Smooth muscle cell (in vitro differentiated cells): ENCODE measurements at regions not wholly inside any gene's neighbourhood (a gene's known extent, or its start where the extent isn't known, plus 50 kb on each side); places are given as distances from the start of the nearest gene placed in this dataset. TPM values are rescaled to one million over a fixed set of nuclear protein-coding genes. Genes with fewer than 3 reads are reported as not detected.
"Not testable (repeated sequence)": the region's sequence is repeated elsewhere in the genome, so short reads cannot be mapped to it uniquely, and the experiment has no call there.

Experiments used
- DNase-seq: peaks from one replicate; lab custom pipeline; 2025; ENCODE audit not compliant: unreplicated experiment; lab: John Stamatoyannopoulos, UW
- H2AFZ ChIP-seq: fragments of 200-600 bp; sonication (generic); 2 replicates; pipeline ENCODE4 v1.6.0; 2016; ENCODE audit warnings: antibody characterized with exemption, low read depth, mild to moderate bottlenecking
- H3F3A ChIP-seq: fragments of 200-600 bp; sonication (generic); 2 replicates; pipeline ENCODE4 v1.6.0; 2017; ENCODE audit warnings: antibody characterized with exemption, low read depth
- H3K27ac ChIP-seq: fragments of 200-600 bp; sonication (generic); 2 replicates; pipeline ENCODE4 v1.5.1; 2016; ENCODE audit warnings: low read depth, mild to moderate bottlenecking
- H3K27me3 ChIP-seq: fragments of 200-600 bp; sonication (generic); 2 replicates; pipeline ENCODE4 v1.6.1; 2016; ENCODE audit warnings: low read depth, mild to moderate bottlenecking
- H3K36me3 ChIP-seq: fragments of 200-600 bp; sonication (generic); 2 replicates; pipeline ENCODE4 v1.5.1; 2016; ENCODE audit warnings: low read depth
- H3K4me1 ChIP-seq: fragments of 200-600 bp; sonication (generic); 2 replicates; pipeline ENCODE4 v1.5.1; 2016; ENCODE audit warnings: low read depth
- H3K4me2 ChIP-seq: fragments of 200-600 bp; sonication (generic); 2 replicates; pipeline ENCODE4 v1.6.0; 2016; ENCODE audit warnings: mild to moderate bottlenecking
- H3K4me3 ChIP-seq: fragments of 200-600 bp; sonication (generic); 2 replicates; pipeline ENCODE4 v1.5.1; 2016; ENCODE audit warnings: mild to moderate bottlenecking
- H3K79me2 ChIP-seq: fragments of 200-600 bp; sonication (generic); 2 replicates; pipeline ENCODE4 v1.6.0; 2016; ENCODE audit warnings: low read depth, mild to moderate bottlenecking
- H3K9ac ChIP-seq: fragments of 200-600 bp; sonication (generic); 2 replicates; pipeline ENCODE4 v1.6.0; 2016; ENCODE audit warnings: low read depth
- H3K9me3 ChIP-seq: fragments of 200-600 bp; sonication (generic); replicated peaks from 2 replicates; pipeline ENCODE4 v1.5.1; 2016; ENCODE audit warnings: low read depth
- H4K20me1 ChIP-seq: fragments of 200-600 bp; sonication (generic); 2 replicates; pipeline ENCODE4 v1.6.0; 2016; ENCODE audit warnings: low read depth
- WGBS: methylation state at CpG from one replicate; pipeline ENCODE4 v1.1.7; 2016; ENCODE audit warnings: low lambda C conversion rate; 5-methylcytosine and 5-hydroxymethylcytosine counted together
- microRNA-seq: library from miRNA; unstranded; fragments of <30 nt; microRNA quantifications from one replicate; pipeline ENCODE4, GENCODE V29; 2016; ENCODE audit warnings: borderline number of aligned reads
- small RNA-seq: library from RNA; depleted of rRNA; stranded (forward); fragments of <200 nt; gene quantifications from one replicate; pipeline ENCODE3, GENCODE V24; 2014
- TF ChIP-seq, protein P1 (sequence below): fragments of 200-600 bp; sonication (generic); IDR thresholded peaks from 2 replicates; pipeline ENCODE4 v1.5.1; 2017; ENCODE audit warnings: borderline replicate concordance, mild to moderate bottlenecking, antibody characterized with exemption; ENCODE audit not compliant: insufficient read depth, poor library complexity, severe bottlenecking

GRCh38 chr17:77088455-77089123, 52.2 kb upstream of the SEC14L1 start:
- H3K4me1 ChIP-seq, result peaks cover 7% of the 10 kb centered on the region
- peak overlapping the region; percentile 89 for H3K9ac ChIP-seq
- H3K4me3 ChIP-seq, result peak overlapping the region; percentile 71
- 13% methylated on average over 40 of the region's 40 CpGs for WGBS
- H3K36me3 ChIP-seq, result no peaks in the 10 kb centered on the region
- H3K4me2 ChIP-seq, result peak overlapping the region; percentile 88
- H4K20me1 ChIP-seq, result no peaks in the 10 kb centered on the region
- peaks cover 6% of the 10 kb centered on the region for H3K79me2 ChIP-seq
- DNase-seq, result peak; percentile 56
- H2AFZ ChIP-seq, result peak overlapping the region; percentile 94
- peak overlapping the region; percentile 85 for H3K27ac ChIP-seq
- H3K9me3 ChIP-seq, result no peaks in the 10 kb centered on the region
- TF ChIP-seq, protein P1, sequence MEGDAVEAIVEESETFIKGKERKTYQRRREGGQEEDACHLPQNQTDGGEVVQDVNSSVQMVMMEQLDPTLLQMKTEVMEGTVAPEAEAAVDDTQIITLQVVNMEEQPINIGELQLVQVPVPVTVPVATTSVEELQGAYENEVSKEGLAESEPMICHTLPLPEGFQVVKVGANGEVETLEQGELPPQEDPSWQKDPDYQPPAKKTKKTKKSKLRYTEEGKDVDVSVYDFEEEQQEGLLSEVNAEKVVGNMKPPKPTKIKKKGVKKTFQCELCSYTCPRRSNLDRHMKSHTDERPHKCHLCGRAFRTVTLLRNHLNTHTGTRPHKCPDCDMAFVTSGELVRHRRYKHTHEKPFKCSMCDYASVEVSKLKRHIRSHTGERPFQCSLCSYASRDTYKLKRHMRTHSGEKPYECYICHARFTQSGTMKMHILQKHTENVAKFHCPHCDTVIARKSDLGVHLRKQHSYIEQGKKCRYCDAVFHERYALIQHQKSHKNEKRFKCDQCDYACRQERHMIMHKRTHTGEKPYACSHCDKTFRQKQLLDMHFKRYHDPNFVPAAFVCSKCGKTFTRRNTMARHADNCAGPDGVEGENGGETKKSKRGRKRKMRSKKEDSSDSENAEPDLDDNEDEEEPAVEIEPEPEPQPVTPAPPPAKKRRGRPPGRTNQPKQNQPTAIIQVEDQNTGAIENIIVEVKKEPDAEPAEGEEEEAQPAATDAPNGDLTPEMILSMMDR, result peak; percentile 62
- no peaks in the 10 kb centered on the region for H3F3A ChIP-seq
- H3K27me3 ChIP-seq, result no peaks in the 10 kb centered on the region

DNA sequence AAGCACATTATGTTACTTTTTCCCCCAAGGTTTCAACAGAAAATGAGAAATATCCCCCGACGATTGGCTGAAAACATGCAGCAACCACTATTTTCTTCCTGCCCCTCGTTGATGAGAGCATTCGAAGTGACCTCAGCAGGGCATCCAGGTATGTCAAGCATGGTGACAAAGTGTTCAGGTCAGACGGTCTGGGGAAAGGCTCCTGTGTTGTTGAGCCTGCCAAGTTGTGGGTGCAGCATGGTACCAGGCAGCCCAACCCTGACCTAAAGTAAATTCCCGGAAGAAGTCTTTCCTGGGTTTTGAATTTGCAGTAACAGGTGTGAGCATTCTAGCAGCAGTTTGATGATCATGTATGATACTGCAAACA, 51.7 kb upstream of the SEC14L1 start:
- Histone ChIP-seq H2AFZ (peak overlapping the region; percentile 72), H4K20me1 (no peaks in the 10 kb centered on the region), H3K36me3 (no peaks in the 10 kb centered on the region), H3K4me2 (peak overlapping the region; percentile 88), H3K4me3 (peak overlapping the region; percentile 71), H3K4me1 (peaks cover 7% of the 10 kb centered on the region), H3K27ac (peak overlapping the region; percentile 85), H3K27me3 (no peaks in the 10 kb centered on the region), H3F3A (no peaks in the 10 kb centered on the region), H3K9me3 (no peaks in the 10 kb centered on the region), H3K79me2 (peaks cover 6% of the 10 kb centered on the region), H3K9ac (peak overlapping the region; percentile 89)
- DNase-seq, result no peak
- 35% methylated on average over 6 of the region's 6 CpGs for WGBS
- TF ChIP-seq, protein P1, result no peak

- H3K4me3 ChIP-seq, result peak overlapping the region; percentile 71
- not testable (repeated sequence) for H3K27me3 ChIP-seq, H3F3A ChIP-seq, H4K20me1 ChIP-seq, H3K79me2 ChIP-seq, H3K9ac ChIP-seq, H3K9me3 ChIP-seq, H3K36me3 ChIP-seq, H3K27ac ChIP-seq, H3K4me1 ChIP-seq, DNase-seq, H3K4me2 ChIP-seq, H2AFZ ChIP-seq
- WGBS, result 96% methylated on average over 9 of the region's 10 CpGs
Measured at GRCh38 chr17:77089949-77090348, 50.8 kb upstream of the SEC14L1 start.

- H3K36me3 ChIP-seq, result no peaks in the 10 kb centered on the region
- no peak overlapping the region for H2AFZ ChIP-seq
- H4K20me1 ChIP-seq, result no peaks in the 10 kb centered on the region
- H3K4me3 ChIP-seq, result no peak overlapping the region
- no peaks in the 10 kb centered on the region for H3K9me3 ChIP-seq
- H3K9ac ChIP-seq, result no peak overlapping the region
- H3K4me2 ChIP-seq, result no peak overlapping the region
- H3K27ac ChIP-seq, result no peak overlapping the region
- DNase-seq, result no peak
- H3K27me3 ChIP-seq, result no peaks in the 10 kb centered on the region
- 98% methylated on average over 5 of the region's 5 CpGs for WGBS
- H3K79me2 ChIP-seq, result peaks cover 6% of the 10 kb centered on the region
- TF ChIP-seq, protein P1, result no peak
- H3F3A ChIP-seq, result no peaks in the 10 kb centered on the region
- H3K4me1 ChIP-seq, result peaks cover 7% of the 10 kb centered on the region
Measured at GRCh38 chr17:77090476-77090875, 50.3 kb upstream of the SEC14L1 start.

Small RNA genes lying in the stretch of these regions (microRNA-seq; reads per million reads assigned to microRNA genes)
- 19.9 reads per million, percentile 27 among the genes with 10 or more reads in this experiment for gene MIR6516

Small RNA genes lying in the stretch of these regions (small RNA-seq; reads per million reads assigned to genes)
- gene RF00017, result not detected
- gene SCARNA16, result not detected
